HG03342 (cell line): ENCODE measurements at regions not wholly inside any gene's neighbourhood (a gene's known extent, or its start where the extent isn't known, plus 50 kb on each side); places are given as distances from the start of the nearest gene placed in this dataset.

ENCODE experiments used
- ATAC-seq: cut with Tn5 transposase; IDR thresholded peaks from one replicate; pipeline ENCODE4 v1.9.1; 2021; ENCODE audit warnings: mild to moderate bottlenecking, moderate library complexity; ENCODE audit not compliant: unreplicated experiment

- ATAC-seq = no peak
Observed at GRCh38 chr3:22296601-22297000, 545.6 kb upstream of the ZNF385D start.

- no peak for ATAC-seq
Observed at GRCh38 chr3:22297436-22297835, 546.4 kb upstream of the ZNF385D start.

GRCh38 chr3:22306454-22306853 lies 555.4 kb upstream of the ZNF385D start:
- ATAC-seq = no peak

- ATAC-seq = no peak
Observed at GRCh38 chr3:22308871-22309270, 557.9 kb upstream of the ZNF385D start.

- ATAC-seq = no peak
Observed at GRCh38 chr3:22315925-22316324, 564.9 kb upstream of the ZNF385D start.

- no peak for ATAC-seq
Observed at GRCh38 chr3:22318325-22318724, 567.3 kb upstream of the ZNF385D start.

GRCh38 chr3:22319446-22319845 lies 568.4 kb upstream of the ZNF385D start:
- ATAC-seq = no peak

GRCh38 chr3:22322861-22323260 lies 571.9 kb upstream of the ZNF385D start:
- no peak for ATAC-seq

GRCh38 chr3:22326305-22326704 lies 575.3 kb upstream of the ZNF385D start:
- ATAC-seq = no peak

GRCh38 chr3:22334996-22335395 lies 584.0 kb upstream of the ZNF385D start:
- ATAC-seq = no peak

- no peak for ATAC-seq
Observed at GRCh38 chr3:22349215-22349851, 598.3 kb upstream of the ZNF385D start.

GRCh38 chr3:22351806-22352205 lies 600.8 kb upstream of the ZNF385D start:
- ATAC-seq = no peak

GRCh38 chr3:22353126-22353525 lies 602.1 kb upstream of the ZNF385D start:
- no peak for ATAC-seq

- no peak for ATAC-seq
Observed at GRCh38 chr3:22358334-22358733, 607.3 kb upstream of the ZNF385D start.

GRCh38 chr3:22360164-22360563 lies 609.2 kb upstream of the ZNF385D start:
- ATAC-seq = no peak

- no peak for ATAC-seq
Observed at GRCh38 chr3:22360970-22361369, 610.0 kb upstream of the ZNF385D start.

GRCh38 chr3:22361521-22361920 lies 610.5 kb upstream of the ZNF385D start:
- ATAC-seq = no peak

GRCh38 chr3:22364851-22365250 lies 613.8 kb upstream of the ZNF385D start:
- ATAC-seq = no peak

- no peak for ATAC-seq
Observed at GRCh38 chr3:22366781-22367180, 615.8 kb upstream of the ZNF385D start.

GRCh38 chr3:22371036-22371435 lies 620.0 kb upstream of the ZNF385D start:
- ATAC-seq = no peak

- no peak for ATAC-seq
Observed at GRCh38 chr3:22371607-22372291, 620.7 kb upstream of the ZNF385D start.

GRCh38 chr3:22372292-22373062 lies 621.5 kb upstream of the ZNF385D start:
- ATAC-seq = no peak
